Eye (tissue), 1 donor: ENCODE measurements at regions not wholly inside any gene's neighbourhood (a gene's known extent, or its start where the extent isn't known, plus 50 kb on each side); places are given as distances from the start of the nearest gene placed in this dataset.

ENCODE experiments used
- DNase-seq: peaks from one replicate; pipeline ENCODE4 v3.0.0-alpha.2; 2015

DNA sequence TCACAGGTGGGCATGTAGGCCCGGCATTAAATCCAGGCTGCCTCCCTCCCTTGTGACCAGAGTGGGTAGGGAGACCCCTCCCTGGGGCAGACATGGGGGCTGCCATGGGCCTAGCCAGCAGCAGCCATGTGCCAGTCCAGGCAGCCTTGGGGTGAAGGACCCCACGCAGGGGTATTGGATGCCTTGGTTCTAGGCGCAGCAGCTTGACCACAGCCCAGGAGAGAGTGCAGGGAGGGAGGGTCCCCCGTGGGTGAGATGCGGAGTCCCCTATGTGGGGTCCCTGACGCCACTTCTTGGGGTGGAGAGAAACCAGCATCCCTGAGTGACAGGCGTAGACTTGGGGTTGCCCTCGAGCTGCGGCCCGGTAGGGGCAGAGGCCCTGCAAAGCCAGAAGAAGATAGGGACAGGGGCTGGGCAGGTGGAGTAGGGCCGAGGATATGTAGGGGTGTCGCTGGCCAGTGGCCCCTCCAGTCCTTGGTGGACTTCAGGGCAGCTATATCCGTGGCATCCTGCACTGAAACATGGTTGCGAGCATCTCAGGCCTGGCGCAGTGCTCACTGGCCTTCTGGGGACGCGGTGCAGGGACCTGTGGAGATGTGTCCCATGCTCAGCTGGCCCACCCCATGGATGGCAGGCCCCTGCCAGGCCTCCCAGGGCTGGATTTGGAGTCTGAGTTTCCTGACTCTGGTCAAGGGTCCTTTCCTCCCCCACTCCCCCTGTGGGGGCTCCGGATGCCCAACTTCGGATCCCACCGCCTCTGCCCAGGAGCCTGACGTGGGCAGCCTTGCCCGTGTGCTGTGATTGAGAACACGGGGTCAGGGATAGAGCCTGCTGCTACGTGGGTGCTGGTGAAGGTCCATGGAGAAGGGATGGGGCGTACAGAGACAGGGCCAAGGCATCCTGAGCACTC lies 1179.8 kb downstream of the BRD1 start:
- no peak for DNase-seq

DNA sequence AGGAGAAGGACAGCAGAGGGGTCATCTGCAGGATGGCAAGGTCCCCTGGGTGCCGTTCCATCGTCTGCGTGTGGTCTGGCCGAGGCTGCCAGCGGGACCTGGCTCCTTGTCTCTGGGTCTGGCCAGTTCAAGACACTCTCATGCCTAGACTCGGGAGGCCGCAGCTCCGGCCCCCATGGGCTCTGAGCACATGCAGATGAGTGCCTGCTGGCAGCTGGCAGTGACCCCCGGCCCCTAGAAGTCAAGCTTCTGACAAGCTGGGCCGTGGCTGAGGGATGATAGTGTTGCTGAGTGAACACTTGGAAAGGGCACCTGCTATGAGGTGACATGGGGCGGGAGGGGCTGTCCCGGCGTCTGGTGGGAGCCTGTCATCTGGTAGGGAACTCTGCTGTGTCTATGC lies 1180.6 kb downstream of the BRD1 start:
- DNase-seq = no peak

DNA sequence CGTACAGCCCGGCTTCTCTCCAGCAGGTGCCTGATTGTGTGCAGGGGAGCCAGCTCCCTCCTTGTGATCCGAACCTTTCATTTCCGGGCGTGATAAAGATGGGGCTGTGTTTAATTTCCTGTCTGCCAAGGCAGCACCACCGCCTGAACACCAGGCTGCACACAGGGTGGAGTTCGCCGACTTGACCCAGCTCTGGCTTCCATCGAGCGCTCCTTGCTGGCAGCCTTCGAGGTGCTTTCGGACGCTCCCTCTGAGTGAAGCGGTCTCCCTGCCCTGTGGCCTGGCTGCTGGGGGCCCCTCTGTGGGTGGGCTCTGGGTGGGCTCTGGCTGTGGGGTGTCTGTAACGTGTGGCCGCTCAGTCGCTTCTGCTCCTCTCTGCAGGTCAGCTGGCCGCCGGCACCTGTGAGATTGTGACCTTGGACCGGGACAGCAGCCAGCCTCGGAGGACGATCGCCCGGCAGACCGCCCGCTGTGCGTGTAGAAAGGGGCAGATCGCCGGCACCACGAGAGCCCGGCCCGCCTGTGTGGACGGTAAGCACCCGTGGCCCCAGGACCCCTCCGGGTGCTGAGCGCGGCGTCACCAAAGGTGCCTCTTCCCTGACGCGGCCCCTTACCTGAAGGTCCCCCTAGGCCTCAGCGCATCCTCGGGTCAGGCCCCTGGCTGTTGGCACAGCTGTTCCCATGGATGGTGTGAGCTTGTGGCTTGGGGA lies 1181.3 kb downstream of the BRD1 start:
- DNase-seq = no peak

DNA sequence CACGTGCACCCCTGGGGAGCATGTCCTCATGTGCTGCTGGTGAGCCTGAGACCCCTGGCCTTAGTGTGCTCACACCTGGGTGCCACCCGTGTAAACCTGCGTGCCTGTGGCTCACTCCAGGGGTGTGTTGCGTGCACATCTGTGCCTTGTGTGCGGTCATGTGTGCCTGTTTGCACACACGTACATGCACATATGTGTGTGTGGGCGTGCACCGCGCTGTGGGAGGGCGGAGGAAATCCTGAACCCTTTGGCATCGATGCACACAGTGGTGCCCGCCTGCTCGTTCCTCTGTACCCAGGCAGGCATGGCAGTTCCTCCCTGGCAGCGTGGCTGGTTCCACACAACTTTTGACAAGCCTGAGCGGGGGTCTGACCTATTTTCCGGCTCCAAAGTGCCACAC lies 1181.9 kb downstream of the BRD1 start:
- no peak for DNase-seq

DNA sequence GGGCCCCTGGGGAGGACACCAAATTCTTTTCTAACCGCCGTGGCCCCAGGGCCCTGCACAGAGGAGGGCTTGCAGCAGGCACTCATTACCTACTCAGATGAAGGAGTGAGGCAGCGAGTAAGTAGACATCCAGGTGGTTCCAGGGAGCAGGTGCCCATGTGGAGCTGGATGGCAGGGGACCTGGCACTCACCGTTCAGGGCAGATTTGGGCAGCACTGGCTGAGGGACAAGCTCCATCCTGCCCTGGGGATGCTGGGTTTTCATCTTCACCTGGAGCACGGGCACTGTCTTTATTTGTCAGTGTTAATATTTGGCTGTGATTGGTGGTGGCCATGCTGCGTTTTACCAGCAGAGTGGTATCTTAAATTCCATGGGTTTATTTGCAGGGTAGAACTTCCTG lies 1182.7 kb downstream of the BRD1 start:
- DNase-seq = no peak

DNA sequence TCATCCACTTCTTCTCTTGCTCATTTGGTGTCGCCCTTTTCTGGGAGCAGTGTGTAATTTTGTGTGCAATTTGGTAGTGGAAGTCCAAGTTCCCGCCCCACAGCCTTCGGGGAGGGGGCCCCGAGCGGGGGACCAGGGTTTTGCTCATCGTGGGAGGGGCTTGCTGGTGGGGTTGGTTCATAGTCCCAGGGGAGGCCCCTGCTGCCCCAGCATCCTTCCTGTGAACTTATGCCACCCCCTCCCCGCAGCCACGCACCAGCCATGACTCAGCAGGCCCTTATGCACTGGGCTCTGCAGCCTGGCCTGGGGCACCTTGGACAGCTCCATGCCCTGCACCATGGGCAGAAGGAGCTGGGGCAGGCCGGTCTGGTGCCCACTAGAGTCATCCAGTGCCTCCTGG lies 1183.6 kb downstream of the BRD1 start:
- DNase-seq = no peak

DNA sequence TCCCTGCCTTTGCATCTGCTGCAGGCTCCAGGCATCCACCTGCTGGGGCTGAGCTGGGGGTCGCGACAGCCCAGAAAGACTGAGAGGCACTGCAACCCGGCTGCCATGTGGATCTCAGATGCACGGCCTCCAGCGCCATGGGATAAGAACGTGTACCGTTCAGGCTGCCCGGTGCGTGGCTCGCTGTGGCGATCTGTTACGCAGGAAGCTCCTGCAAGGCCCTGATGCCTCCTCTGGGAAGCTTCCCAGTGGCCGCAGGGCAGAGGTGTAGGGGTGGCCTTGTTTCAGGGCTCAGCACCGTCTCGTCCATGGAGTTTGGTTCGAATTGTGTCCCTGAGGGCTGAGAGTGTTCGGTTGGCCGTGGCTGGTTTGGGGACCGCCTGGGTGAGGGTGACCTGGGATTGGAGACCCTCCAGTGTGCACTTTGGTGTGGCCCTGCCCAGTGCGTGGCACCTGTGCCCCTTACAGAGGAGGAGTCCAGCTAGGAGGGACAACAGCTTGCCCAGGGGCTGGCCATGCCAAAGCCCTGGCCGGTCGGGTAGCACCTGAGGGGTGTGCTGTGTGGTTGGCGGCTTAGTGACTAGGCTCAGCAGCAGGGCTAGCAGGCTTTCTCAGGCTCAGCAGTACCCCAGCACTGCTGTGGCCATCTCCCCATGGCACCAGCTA lies 1184.5 kb downstream of the BRD1 start:
- no peak for DNase-seq

DNA sequence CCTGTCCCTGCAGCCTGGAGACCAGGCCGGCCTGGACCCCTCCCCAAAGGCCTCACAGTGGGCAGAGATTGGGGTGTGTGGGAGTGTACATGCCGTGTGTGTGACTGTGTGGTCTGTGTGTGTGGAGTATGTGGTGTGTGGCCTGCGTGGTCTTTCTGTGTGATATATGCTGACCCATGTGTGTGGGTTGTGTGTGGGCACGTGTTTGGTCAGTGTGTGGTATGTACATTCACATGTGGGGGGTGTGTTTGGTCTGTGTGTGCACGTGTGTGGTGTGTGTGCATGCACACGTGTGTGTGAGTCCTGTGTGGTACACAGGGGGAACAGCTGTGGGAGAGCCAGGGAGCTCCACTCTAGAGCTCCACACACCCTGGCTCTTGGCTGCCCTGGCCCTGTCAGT lies 1185.1 kb downstream of the BRD1 start:
- no peak for DNase-seq

DNA sequence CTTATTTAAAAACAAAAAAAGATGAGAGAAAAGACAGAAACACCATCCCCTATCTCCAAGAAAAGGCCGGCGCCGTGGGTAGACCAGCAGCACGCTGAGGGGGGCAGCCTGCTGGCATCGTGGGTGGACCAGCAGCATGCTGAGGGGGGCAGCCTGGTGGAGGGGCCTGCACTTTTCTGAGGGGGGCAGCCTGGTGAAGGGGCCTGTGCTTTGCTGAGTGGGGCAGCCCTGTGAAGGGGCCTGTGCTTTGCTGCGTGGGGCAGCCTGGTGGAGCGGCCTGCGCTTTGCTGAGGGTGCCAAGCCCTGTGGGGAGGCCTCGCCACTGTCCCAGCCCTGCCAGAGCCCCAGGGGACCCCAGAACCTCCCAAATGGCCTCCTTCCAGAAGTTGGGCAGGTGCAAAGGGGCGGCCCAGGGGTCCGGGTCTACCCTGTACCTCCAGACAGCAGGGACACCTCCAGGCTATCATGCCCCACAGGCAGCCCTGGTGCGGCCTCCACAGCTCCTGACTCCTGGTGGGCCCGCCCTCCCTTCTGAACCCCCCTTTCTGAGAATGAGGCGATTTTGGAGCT lies 1185.7 kb downstream of the BRD1 start:
- no peak for DNase-seq

DNA sequence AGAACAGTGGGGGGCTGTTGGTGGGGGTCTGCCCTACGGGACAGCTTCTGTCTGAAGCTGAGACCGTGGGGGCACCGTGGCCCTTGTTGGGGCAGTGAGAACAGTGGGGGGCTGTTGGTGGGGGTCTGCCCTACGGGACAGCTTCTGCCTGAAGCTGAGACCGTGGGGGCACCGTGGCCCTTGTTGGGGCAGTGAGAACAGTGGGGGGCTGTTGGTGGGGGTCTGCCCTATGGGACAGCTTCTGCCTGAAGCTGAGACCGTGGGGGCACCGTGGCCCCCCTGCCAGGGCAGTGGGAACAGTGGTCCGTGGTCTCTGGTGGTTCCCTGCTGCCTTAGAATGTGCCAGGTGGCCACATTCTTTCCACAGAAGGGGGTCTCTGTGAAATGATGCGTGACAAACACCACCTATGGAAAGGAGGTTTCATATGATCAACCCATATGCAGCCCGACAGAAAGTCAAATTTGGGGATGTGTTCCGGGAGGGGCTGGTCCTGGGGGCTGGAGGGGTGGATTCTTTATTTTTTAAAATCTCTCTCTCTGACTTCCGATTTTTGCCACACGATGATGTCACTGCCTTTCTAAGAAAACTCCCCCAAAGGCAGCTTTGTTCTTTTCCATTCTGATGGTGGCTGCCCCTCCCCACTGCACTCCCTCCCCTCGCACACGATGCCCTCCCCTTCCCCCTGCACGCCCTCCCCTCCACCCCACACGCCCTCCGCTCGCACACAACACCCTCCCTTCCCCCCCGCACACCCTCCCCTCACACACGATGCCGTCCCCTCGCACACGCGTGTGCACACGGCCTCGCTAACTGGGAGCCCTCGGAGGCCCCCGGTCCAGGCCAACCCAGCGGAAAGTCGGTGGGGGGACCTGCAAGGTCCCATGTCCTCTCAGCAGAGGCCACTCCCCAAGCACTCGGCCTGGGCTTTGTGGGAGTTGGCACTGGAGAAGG lies 1186.5 kb downstream of the BRD1 start:
- DNase-seq = peak; percentile 45

DNA sequence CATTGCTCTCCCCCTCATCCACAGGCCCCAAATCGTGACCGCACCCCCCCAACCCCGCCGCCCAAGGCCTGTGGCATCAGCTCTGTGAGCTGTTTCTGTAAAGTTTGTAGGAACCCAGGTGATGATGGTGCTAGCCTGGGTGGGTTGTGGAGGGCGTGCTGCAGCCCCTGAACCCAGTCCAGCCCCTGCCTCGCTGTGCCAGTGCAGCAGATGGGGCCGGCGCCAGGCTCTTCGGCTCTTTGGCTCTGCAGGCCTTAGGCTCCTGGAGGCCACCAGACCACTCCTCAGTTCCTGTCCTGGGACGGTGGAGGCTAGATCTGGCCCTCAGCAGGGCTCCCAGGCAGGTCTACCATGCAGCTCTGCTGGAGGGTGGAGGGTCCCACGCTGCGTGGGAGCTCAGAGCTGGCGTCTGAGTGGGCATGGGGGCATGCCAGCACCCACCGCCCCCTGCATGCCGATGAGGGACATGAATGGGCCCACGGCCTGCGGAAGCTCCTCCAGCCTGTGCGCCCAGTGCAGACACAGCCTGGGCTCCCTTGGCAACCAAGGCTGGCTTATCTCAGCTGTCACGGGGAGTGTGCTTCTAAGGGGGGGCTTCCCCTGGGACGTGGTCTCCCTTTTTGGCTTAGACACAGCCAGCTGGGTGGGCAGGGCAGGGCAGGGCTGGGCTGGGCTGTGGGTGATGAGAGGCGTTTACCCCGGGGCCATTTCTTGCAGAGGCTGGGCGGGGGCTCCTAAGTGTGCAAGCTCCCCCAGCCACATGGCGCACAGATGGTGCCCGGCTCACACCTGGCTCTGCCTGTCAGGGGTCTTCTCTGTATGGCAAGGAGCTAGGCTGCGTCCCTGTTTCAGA lies 1187.6 kb downstream of the BRD1 start:
- DNase-seq = peak; percentile 51

DNA sequence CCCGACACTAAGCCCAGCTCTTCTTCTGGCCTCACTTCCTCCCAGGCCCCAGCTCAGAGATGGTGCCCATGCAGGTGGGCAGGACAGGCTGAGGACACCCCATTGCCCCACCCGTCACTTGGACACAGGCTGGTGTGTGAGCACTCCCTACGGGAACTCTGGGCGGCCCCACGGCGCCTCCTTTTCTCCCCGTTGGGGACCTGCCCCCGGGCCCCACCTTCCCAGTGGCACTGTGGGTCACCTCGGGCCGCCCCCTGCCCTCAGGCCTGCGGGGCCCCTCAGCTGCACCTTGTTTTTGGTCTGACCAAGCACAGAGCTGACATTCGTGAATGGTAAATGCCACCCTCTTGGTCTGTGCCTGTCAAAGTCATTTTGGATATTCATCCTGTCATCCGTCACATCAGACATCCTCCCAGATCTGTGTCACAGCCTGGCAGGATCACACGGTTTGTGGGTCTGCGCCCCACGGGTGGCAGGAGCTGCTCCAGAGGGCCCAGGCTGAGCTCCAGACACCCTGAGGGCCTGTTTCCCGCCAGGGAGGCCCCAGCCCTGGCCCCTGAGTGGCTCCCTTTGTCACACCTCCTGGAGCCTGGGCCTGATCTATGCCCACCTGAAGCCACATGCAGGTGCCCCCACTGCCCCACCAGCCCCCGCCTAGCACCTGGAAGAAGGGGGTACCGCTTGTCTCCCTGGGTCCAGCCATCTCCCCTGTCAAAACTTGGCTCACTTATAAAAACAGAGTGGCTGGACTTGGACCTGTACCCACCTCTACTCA lies 1188.5 kb downstream of the BRD1 start:
- no peak for DNase-seq

DNA sequence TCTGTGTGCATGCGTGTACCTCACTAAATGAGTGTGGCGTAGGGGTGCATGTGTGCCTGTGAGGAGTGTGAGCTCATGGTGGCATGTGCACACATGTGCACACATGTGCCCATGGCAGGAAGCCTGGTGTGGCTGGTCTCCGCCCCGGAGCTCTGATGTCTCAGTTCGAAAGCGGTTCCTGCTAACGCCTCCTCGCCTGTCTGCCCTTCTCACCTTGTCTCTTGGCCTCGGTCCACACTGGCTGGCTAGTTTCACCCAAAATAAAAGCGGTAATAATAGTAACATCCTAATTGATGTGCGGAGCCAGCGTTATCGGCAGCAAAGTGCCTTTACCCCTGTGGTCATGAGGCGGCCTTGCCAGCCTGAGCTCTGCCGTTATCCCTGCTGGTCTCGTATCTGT lies 1190.4 kb downstream of the BRD1 start:
- no peak for DNase-seq

DNA sequence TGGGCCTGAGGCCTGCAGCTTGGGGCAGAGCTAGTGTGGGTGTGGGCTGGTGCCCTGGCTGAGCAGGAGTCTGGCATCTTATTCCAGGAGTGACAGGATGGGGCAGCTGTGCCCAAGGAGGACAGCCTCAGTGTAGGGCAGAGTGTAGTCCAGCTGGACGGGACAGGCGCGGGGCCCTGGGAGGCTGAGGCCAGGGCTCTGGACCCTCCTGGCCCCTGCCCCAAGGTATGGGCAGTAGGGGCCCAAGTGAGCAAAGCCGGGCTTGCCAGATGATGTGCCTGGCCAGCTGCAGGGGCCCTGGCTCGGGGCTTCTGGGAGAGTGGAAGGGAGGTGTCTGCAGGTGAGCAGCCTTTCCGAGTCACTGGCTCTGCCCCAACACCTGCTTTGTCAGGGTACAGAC lies 1190.9 kb downstream of the BRD1 start:
- no peak for DNase-seq

DNA sequence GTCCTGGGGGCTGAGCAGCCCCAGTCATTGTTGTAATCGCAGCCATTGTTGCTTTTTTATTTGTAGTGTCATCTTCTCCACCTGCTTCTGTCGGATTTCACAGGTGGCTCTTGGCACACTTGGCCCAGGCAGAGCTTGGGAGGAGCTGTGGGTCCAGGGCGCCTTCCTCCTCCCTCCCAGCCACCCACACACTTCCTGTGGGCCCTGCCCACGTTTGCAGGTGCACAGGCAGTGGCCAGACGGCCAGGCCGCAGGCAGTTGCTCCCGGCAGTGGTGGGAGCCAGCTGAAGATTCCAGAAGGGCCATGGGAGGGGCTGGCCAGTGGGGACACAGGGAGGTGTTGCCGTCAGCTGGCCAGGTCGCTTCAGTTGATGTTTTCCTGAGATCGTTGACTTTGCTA lies 1191.9 kb downstream of the BRD1 start:
- DNase-seq = no peak

DNA sequence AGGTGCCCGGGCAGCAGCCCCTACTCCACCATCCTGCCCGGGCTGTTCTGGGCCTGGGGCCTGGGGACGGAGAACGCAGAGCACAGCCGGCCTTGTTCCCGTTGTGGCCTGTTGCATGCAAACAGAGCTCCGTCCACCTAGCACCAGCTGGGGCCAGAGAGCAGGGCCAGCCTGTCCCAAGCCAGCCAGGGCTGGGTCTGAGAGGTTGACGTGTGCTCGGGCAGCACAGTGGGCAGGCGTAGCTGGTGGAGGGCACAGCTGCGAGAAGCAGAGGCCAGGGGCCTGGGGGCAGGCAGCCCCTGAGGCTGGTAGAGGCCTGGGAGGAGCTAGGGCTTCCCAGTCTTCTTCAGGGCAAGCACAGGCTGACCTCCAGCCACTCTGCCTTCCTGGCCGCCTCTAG lies 1192.6 kb downstream of the BRD1 start:
- no peak for DNase-seq

DNA sequence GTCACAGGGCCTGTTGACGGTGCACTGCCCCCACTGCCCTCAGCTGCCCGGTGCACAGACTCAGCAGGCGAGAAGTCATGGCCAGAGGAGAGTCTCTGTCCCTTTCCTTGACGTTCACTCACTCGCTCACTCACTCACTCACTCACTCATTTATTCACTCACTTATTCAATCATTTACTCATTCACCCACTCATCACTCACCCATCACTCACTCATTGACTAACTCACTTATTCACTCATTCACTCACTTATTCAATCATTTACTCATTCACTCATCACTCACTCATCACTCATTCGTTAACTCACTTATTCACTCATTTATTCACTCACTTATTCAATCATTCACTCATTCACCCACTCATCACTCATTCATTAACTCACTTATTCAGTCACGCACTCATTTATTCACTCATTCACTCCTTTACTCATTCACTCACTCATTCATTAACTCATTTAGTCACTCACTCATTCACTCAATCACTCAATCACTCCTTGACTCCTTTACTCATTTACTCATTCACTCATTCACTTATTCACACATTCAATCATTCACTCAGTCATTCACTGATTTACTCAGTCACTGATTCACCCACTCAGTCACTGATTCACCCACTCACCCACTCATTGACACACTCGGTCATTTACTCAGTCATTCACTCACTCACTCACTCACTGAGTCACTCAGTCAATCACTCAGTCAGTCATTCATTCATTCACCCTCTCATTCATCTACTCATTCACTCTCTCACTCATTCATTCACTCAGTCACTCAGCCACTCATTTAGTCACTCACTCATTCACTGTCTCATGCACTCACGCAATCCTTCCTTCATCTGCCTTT lies 1193.5 kb downstream of the BRD1 start:
- no peak for DNase-seq

DNA sequence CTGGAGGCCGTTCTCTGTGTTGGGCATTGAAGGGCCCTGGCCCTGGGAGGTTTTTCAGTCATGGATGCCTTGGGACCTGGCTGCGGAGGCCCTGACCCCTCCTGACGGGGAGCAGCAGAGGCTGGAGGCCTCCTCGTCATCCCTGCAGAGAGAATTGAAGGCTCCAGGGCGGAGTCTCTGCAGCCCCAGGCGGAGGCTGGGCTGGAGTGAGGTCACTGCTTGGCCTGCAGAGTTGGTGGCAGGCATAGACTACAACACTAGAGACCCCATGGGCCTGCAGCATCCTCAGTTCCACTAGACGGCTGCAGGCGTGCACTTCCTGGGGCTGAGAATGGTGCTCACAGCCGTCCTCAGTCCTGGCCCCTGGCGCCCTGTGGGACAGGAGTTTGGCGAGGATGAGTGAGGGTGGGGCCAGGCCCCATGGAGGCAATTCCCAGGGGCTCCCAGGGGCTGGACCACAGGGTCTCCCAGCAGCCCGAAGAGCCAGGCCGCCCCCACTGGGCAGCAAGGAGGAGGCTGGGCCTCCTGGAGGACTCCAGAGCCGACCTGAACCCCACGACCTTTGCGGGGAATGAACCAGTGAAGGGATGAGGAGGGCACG lies 1194.9 kb downstream of the BRD1 start:
- no peak for DNase-seq

DNA sequence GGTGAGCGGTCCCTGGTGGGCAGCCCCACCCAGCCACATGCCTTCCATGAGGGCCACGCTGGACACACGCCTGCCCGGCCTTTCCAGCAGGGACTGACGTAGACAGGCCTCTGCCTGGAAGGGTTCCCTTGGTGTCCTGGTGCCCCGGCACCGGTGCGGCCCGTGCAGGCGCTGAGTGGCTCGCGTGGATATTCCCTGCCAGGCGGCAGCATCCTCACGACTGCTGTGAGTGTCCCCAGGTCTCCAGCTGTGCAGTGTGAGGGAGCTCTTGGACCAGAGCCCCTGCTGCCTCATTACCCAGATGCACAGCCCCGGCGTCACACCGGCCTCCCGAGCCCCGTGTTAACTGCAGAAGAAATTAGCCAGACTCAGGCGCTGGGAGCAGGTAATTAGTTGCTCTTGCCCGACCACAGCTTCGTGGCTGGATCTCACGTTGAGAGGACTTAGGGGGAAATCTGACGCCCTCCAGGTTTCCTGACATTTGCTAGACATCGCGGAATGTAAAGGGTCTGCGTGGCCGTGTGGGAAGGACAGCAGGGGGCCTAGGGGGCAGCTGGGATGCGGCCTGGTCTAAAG lies 1196.3 kb downstream of the BRD1 start:
- peak; percentile 56 for DNase-seq
